ENCODE measurements at regions not wholly inside any gene's neighbourhood (a gene's known extent, or its start where the extent isn't known, plus 50 kb on each side); places are given as distances from the start of the nearest gene placed in this dataset.
A peak's percentile ranks its signal among the peaks of the same experiment; 100 is the strongest.

GRCh38 chr9:12183321-12183720 is 509.9 kb upstream of the TYRP1 start:
- H4K20me1 ChIP-seq (replicated peaks; ENCODE audit: control insufficient read depth, extremely low read depth, insufficient read depth, low read length), result no peaks in the 10 kb centered on the region
- no TSS peak for BruUV-seq (replicated peaks)
- no peak overlapping the region for H3K4me3 ChIP-seq (replicated peaks in 1 of 3; ENCODE audit: insufficient read depth in 1 of 3, low read depth in 1 of 3, low read length in 3 of 3)
- FAIRE-seq (no peak), DNase-seq (ENCODE audit: low read depth, low spot score) (no peak)
- intact Hi-C loops (cut with micrococcal nuclease), result no loop called here
- H3K79me2 ChIP-seq (ENCODE audit: control insufficient read depth, insufficient read depth, low read length), result no peaks in the 10 kb centered on the region
- H3K4me1 ChIP-seq (ENCODE audit: control insufficient read depth, extremely low read depth, insufficient read depth, low read length), result no peaks in the 10 kb centered on the region
- CTCF ChIA-PET, result no interaction called here
- POLR2A ChIA-PET, result no interaction called here
- H3K9me1 ChIP-seq (replicated peaks; ENCODE audit: control insufficient read depth, extremely low read depth, insufficient read depth, low read length), result no peaks in the 10 kb centered on the region
- H3K9ac ChIP-seq (replicated peaks; ENCODE audit: extremely low read depth, insufficient read depth, low read length), result no peak overlapping the region
- H3K36me3 ChIP-seq (ENCODE audit: control insufficient read depth in 2 of 2, extremely low read depth in 1 of 2, insufficient read depth in 2 of 2, low read length in 2 of 2), result no peaks in the 10 kb centered on the region
- H3K27ac ChIP-seq (ENCODE audit: insufficient read depth, low read depth, low read length), result no peak overlapping the region
- no peak overlapping the region for H3K4me2 ChIP-seq (ENCODE audit: insufficient read depth, low read length)
- H3K27me3 ChIP-seq (ENCODE audit: control insufficient read depth in 2 of 2, insufficient read depth in 2 of 2, low read length in 2 of 2), result no peaks in the 10 kb centered on the region
- H3K9me3 ChIP-seq (replicated peaks; ENCODE audit: control insufficient read depth, insufficient read depth, low read length), result no peaks in the 10 kb centered on the region
- TF ChIP-seq MYC (IDR thresholded peaks at IDR 0.05; ENCODE audit: low read depth, low read length), result no peak
- TF ChIP-seq CTCF (IDR thresholded peaks at IDR 0.05; ENCODE audit: extremely low read depth in 1 of 2, insufficient read depth in 1 of 2, low read depth in 1 of 2, low read length in 2 of 2), result no peak
- TF ChIP-seq POLR2A (IDR thresholded peaks at IDR 0.05; ENCODE audit: low read depth, low read length), result no peak
- TF ChIP-seq GATA2 (IDR thresholded peaks at IDR 0.05; ENCODE audit: insufficient read depth, insufficient read length, low read depth, low read length), result no peak
- no peak for TF ChIP-seq FOS (IDR thresholded peaks at IDR 0.05; ENCODE audit: borderline replicate concordance, insufficient read depth, low read length)
- no peak for TF ChIP-seq POLR2AphosphoS5 (IDR thresholded peaks at IDR 0.05; ENCODE audit: insufficient read depth, low read depth, low read length)
- no peak overlapping the region for H2AFZ ChIP-seq (ENCODE audit: low read depth, low read length)
- dilution Hi-C loops (cut with MboI; ENCODE audit: extremely low pct_ligation_motif_present, low sequenced_read_pairs), result no loop called here

- no peak for DNase-seq (ENCODE audit: low read depth, low spot score)
- CTCF ChIA-PET, result no interaction called here
- Histone ChIP-seq H3K9me3 (replicated peaks; ENCODE audit: control insufficient read depth, insufficient read depth, low read length) (no peaks in the 10 kb centered on the region), H3K4me3 (replicated peaks in 1 of 3; ENCODE audit: insufficient read depth in 1 of 3, low read depth in 1 of 3, low read length in 3 of 3) (no peak overlapping the region), H3K9ac (replicated peaks; ENCODE audit: extremely low read depth, insufficient read depth, low read length) (no peak overlapping the region), H3K4me1 (ENCODE audit: control insufficient read depth, extremely low read depth, insufficient read depth, low read length) (no peaks in the 10 kb centered on the region), H3K9me1 (replicated peaks; ENCODE audit: control insufficient read depth, extremely low read depth, insufficient read depth, low read length) (no peaks in the 10 kb centered on the region), H3K27ac (ENCODE audit: insufficient read depth, low read depth, low read length) (no peak overlapping the region), H3K36me3 (ENCODE audit: control insufficient read depth in 2 of 2, extremely low read depth in 1 of 2, insufficient read depth in 2 of 2, low read length in 2 of 2) (no peaks in the 10 kb centered on the region), H3K79me2 (ENCODE audit: control insufficient read depth, insufficient read depth, low read length) (no peaks in the 10 kb centered on the region), H3K4me2 (ENCODE audit: insufficient read depth, low read length) (no peak overlapping the region), H2AFZ (ENCODE audit: low read depth, low read length) (no peak overlapping the region), H4K20me1 (replicated peaks; ENCODE audit: control insufficient read depth, extremely low read depth, insufficient read depth, low read length) (no peaks in the 10 kb centered on the region), H3K27me3 (ENCODE audit: control insufficient read depth in 2 of 2, insufficient read depth in 2 of 2, low read length in 2 of 2) (no peaks in the 10 kb centered on the region)
- dilution Hi-C loops (cut with MboI; ENCODE audit: extremely low pct_ligation_motif_present, low sequenced_read_pairs), result no loop called here
- intact Hi-C loops (cut with micrococcal nuclease), result no loop called here
- POLR2A ChIA-PET, result no interaction called here
- TF ChIP-seq POLR2AphosphoS5 (IDR thresholded peaks at IDR 0.05; ENCODE audit: insufficient read depth, low read depth, low read length) (no peak), MYC (IDR thresholded peaks at IDR 0.05; ENCODE audit: low read depth, low read length) (no peak), CTCF (IDR thresholded peaks at IDR 0.05; ENCODE audit: extremely low read depth in 1 of 2, insufficient read depth in 1 of 2, low read depth in 1 of 2, low read length in 2 of 2) (no peak), FOS (IDR thresholded peaks at IDR 0.05; ENCODE audit: borderline replicate concordance, insufficient read depth, low read length) (peak; percentile 46)
- BruUV-seq (replicated peaks), result no TSS peak
- FAIRE-seq, result no peak
Measured at GRCh38 chr9:12185856-12186255, 507.3 kb upstream of the TYRP1 start.
